ENCODE measurements at regions not wholly inside any gene's neighbourhood (a gene's known extent, or its start where the extent isn't known, plus 50 kb on each side); places are given as distances from the start of the nearest gene placed in this dataset.

- H2BK5ac ChIP-seq (ENCODE audit: insufficient read length, low read length), result no peak overlapping the region
- WGBS (ENCODE audit: extremely low coverage, insufficient read length, low lambda C conversion rate), result no CpG with 5 or more reads among the region's 2 CpGs
- no peak overlapping the region for H3K18ac ChIP-seq (ENCODE audit: insufficient read length, low read depth, low read length)
- H3K9me3 Mint-ChIP-seq, result no peaks in the 10 kb centered on the region
- no peaks in the 10 kb centered on the region; the same call in 1 of the 2 replicates for H3K27me3 Mint-ChIP-seq (ENCODE audit: low read depth)
- no peak overlapping the region for H4K5ac ChIP-seq (ENCODE audit: insufficient read length, low read depth, low read length)
- no peak overlapping the region for H2BK120ac ChIP-seq (ENCODE audit: low read depth, low read length, poor library complexity, severe bottlenecking)
- H4K91ac ChIP-seq (ENCODE audit: insufficient read length, low read depth, low read length), result no peak overlapping the region
- DNase-seq, result no peak
- H3K9me3 ChIP-seq (ENCODE audit: control insufficient read depth, low read depth, low read length), result no peaks in the 10 kb centered on the region
- no peak overlapping the region for H2BK12ac ChIP-seq (ENCODE audit: insufficient read length, low read depth, low read length)
- H3K79me1 ChIP-seq (ENCODE audit: insufficient read depth, low read depth, low read length, poor library complexity, severe bottlenecking), result no peaks in the 10 kb centered on the region
- H3K9ac ChIP-seq (ENCODE audit: extremely low read depth, insufficient read length, low read length), result no peak overlapping the region
- H3K27me3 ChIP-seq (ENCODE audit: insufficient read depth, low read length), result no peaks in the 10 kb centered on the region
- H3K23me2 ChIP-seq (ENCODE audit: insufficient read length, low read depth, low read length, poor library complexity, severe bottlenecking), result no peaks in the 10 kb centered on the region
- no peak overlapping the region for H3K27ac Mint-ChIP-seq
- H3K23ac ChIP-seq (ENCODE audit: insufficient read length, low read depth, low read length), result no peak overlapping the region
- no peak overlapping the region for H2AK5ac ChIP-seq (ENCODE audit: insufficient read length, low read length)
- no peak overlapping the region for H3K4me2 ChIP-seq (ENCODE audit: insufficient read depth, insufficient read length, low read length)
- H3K4me3 Mint-ChIP-seq, result no peak overlapping the region
- no peak overlapping the region for H3K4ac ChIP-seq (ENCODE audit: low read depth, low read length)
- H4K20me1 ChIP-seq (ENCODE audit: control insufficient read depth, insufficient read depth, insufficient read length), result no peaks in the 10 kb centered on the region
- H3K4me1 Mint-ChIP-seq, result peaks cover 7 to 8% of the 10 kb centered on the region in 2 experiments
- no peaks in the 10 kb centered on the region for H3K79me2 ChIP-seq (ENCODE audit: insufficient read depth, low read length)
- TF ChIP-seq CTCF (conservative IDR thresholded peaks at IDR 0.05), result no peak
- no peaks in the 10 kb centered on the region for H3K4me1 ChIP-seq (ENCODE audit: insufficient read depth, low read length)
- H2BK20ac ChIP-seq (ENCODE audit: low read depth, low read length, poor library complexity, severe bottlenecking), result no peak overlapping the region
- no peak overlapping the region for H3K56ac ChIP-seq (ENCODE audit: insufficient read length, low read depth, low read length)
- H2BK15ac ChIP-seq (ENCODE audit: low read depth, low read length), result no peak overlapping the region
- no peak overlapping the region for H3K14ac ChIP-seq (ENCODE audit: insufficient read depth, low read length)
- H2AFZ ChIP-seq (ENCODE audit: low read length), result no peak overlapping the region
- no peak overlapping the region for H3K27ac ChIP-seq (ENCODE audit: insufficient read length, low read depth, low read length)
- no peak overlapping the region for H4K8ac ChIP-seq (replicated peaks; ENCODE audit: insufficient read length, low read depth, low read length)
- H3T11ph ChIP-seq (ENCODE audit: low read length), result no peak overlapping the region
- H3K36me3 Mint-ChIP-seq (ENCODE audit: insufficient read depth in 1 of 3, low read depth in 3 of 3), result no peaks in the 10 kb centered on the region; a peak in 1 of 7 replicates
Measured at GRCh38 chr6:87779542-87779941, 77.5 kb upstream of the AKIRIN2 start.
